HG02852 (cell line): ENCODE measurements at regions not wholly inside any gene's neighbourhood (a gene's known extent, or its start where the extent isn't known, plus 50 kb on each side); places are given as distances from the start of the nearest gene placed in this dataset.
"Not testable (repeated sequence)": the region's sequence is repeated elsewhere in the genome, so short reads cannot be mapped to it uniquely, and the experiment has no call there.

ENCODE experiments used
- ATAC-seq: cut with Tn5 transposase; IDR thresholded peaks from one replicate; pipeline ENCODE4 v1.9.1; 2021; ENCODE audit warnings: mild to moderate bottlenecking, moderate library complexity; ENCODE audit not compliant: unreplicated experiment

DNA sequence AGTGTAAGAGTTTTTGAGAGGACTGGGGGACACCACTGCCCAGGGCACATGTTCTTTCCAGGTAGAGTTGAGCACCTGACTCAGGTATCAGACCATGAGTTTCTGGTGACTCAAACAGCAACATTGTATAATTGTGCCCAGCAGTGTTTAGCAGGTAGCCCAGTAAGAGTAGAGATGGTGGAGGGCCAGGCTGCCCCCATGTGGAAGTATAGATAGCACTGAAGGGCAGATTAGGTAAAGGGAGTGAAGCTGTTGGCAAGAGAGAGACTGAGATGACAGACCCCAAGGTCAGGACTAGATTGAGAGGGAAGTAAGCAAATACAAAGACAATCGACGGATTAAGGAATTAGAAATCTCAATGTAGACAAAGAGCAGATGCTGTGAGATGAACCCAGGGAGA, 74.6 kb downstream of the TRIM42 start:
- ATAC-seq = no peak

DNA sequence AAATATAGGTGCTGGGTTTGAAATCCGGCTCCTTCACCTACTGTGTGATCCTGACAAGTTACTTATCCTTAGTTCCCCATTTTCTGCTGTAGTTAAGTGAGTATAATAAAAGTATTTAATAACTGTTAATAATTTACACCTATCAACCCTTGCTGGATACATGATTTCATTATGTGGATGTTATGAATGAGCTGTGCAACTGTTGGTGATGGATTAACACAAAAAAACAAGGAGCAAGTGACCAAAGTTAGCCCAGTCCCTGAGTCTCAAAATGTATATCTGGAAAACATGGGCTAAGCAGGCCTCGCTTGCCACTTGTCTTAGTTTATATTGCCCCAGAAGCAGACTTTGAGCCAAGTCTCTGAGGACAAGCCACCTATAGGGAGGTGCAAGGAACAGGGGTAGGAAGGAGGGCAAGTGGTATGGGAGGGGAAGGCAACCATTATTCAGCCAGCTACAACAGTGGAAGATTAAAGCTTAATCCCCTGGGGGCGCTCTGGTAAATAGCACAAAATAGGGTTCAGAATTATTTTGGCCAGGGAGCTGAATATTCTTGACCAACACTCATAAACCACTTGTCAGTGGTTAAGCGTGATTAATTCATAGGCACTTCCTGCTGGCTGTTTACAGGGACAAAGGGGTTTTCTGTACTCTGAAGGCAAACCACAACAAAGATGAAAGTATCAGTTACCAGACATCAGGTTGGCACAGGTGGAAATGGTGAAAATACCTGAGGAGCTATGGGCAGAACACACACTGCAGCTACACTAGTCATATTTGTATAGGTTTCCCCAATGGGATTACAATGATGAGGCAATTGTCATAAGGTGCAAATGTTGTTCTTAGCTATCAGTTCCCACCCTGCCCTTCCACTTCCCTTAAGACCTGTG, 76.2 kb downstream of the TRIM42 start:
- no peak for ATAC-seq

DNA sequence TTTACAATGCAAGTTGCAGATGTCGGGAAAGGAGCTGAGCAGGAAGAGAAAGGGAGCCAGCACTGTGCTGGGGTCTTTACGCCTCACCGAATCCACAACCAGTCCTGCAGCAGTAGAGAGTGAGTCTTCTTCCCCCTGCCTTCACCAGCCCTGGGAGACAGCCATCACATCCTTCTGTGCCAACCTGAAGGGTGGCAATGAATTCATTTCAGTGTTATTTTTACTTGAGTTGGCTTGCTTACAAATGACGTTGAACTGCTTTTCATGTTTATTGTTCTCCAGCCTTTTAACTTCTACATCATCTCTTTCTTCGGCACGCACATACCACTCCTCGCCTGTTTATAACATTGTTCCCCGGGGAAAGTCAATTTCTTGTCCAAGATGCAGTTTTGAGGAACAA, 77.1 kb downstream of the TRIM42 start:
- no peak for ATAC-seq

DNA sequence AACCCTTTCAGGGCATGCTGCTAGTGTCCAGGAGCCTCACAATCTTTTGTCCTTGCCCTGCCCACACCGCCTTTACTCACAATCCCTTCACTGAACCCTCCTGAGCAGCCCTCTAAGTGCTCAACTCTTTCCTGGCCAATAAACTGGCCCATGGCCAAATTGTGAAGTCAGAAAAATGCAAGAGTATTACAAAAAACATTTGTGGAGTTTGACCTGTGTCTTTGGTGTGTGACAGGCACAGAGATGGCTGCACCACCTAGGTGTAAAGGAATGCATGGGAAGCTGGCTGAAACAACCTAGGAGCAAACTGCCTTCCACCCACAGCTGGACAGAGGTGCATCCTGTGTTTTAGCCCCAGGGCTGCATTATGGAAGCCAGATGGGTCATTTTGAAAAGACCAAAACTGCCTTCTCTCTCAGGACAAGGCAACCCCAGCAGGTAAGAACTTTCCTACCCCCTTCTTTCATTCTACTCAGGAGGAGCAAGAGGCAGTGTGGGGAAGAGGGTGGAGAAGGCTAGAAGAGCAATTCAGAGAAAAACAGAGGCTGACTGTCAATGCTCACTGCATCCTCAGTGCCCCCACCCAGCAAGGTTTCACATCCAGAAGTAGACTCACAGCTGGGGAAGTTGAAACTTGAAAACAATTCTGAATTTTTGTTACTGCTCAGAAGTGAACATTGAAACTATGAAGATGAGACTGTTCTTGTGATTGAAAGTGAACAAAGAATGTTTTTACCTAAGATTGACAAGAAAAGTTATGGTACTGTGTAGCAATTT, 78.6 kb downstream of the TRIM42 start:
- peak; percentile 86 for ATAC-seq

DNA sequence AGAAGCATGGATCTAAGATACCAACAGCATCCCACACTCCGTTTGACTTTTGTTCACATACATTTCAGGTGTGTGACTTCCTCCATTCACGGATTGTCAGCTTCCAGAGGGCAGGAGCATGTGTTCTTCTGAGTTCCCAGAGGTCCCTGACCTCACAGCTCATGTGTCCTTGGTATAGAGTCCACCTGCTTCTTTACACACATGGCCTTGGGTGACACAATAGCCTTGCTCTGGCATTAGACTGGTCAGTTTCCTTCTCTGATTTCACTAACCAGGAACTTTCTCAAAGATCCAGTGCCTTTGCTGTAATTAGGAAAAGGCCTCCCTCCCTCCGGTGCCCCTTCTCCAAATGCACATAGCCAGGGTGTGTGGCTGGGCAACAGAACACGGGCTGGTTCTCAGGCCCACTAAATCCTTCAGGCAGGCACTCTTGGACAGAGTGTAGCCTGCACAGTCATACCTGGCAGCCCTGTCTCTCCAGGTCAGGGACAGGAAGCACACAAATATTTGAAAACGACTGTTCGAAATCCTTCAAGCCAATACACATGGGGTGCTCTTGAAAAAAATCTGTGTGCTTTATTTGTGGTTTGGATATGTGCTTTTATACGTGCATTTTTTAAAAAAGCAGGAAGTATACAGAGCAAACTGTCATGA, 81.1 kb downstream of the TRIM42 start:
- ATAC-seq = no peak

DNA sequence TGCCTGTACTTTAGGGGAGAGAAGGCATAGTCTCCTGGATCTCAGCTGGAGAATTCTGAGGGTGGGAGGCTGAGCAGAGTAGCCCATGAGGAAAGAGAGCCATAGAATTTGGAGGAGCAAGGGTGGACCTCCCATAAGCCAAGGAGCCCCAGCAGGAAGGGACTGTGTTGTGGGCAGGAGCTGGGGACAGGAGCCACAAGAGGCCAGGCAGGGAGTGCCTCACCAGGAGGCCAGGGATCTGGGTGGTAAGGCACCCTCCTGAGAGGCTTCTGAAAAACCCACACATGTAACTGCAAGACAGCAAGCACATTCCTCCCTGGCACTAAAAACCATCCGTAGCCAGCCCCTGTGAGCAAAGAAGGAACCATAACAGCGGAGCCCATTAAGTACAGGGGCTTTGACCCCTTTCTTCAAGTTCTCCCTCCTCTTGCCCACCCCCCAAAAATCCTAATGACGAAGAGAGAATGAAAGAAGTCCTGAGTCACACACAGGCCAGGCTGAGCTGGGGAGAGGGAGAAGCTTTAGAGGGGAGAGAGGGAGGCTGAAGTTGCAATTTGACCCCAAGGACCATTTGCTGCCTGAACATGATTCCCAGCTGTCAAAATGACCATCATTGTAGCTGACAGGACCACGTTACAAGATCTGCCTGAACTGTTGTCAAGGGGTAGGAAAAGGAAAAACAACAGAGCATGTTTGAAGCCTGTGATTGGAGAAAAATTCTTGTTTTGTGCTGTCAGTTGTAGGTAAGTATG, 82.6 kb downstream of the TRIM42 start:
- ATAC-seq = no peak

DNA sequence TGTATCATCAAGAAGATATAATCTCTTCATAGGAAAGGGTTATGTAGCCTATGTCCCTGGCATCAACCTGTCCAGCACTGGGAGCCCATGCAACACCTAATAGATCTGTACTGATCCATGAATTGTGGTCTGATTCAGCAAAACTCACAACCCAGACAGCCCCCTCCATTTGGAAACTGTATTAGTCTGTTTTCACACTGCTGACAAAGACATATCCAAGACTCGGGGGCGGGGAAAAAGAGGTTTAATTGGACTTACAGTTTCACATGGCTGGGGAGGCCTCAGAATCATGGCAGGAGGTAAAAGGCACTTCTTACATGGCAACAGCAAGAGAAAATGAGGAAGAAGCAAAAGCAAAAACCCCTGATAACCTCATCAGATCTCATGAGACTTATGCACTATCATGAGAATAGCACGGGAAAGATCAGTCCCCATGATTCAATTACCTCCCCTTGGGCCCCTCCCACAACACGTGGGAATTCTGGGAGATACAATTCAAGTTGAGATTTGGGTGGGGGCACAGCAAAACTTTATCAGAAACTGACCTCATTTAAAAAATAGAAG, 83.3 kb downstream of the TRIM42 start:
- no peak for ATAC-seq

DNA sequence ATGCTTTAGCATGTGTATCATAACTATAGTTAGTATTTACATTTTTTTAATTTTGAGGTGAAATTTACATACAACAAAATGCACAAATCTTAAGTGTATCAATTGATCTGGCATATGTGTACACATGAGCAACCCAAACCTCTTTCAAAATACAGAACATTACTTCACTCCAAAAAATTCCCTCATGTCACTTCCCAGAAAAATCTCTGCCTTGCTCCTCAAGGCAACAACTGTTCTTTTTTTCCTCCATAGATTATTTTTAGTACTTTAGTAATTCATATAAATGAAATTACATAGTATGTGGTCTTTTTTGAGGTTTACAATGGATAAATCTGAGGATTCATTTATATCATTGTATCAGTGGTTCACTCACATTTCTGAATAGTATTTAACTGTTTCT, 84.9 kb downstream of the TRIM42 start:
- no peak for ATAC-seq

DNA sequence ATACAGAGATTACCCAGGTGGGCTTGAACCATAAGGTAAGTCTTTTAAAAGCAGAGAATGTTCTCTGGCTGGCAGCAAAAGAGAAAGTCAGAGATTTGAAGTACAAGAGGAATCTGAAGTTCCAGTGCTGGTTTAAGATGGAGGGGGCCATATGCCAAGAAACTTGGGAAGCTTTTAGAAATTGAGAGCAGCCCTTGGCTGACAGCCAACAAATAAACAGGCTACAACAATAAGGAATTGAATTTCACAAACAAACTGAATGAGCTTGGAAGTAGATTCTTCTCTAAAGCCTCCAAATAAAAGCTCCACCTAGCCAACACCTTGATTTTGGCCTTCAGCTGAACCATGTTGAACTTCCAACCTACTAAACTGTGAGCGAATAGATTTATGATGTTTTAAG, 85.7 kb downstream of the TRIM42 start:
- ATAC-seq = no peak

DNA sequence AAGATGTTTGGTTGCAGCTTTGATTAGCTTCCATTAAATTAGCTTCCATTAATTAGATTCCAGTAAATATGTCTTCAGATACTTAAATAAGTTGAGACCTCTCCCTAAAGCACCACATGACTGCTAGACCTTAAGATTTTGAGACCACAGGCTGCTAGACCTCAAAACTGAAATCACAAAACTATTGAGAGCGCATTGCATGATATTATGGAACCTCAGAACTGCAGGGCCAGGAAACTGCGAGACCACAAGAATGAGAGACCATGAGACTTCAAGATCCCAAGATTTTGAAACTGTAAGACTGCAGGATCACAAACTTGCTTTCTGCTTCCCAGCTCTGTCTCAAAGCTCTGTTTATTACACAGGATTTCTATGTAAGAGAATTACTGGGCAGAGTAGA, 87.4 kb downstream of the TRIM42 start:
- no peak for ATAC-seq

DNA sequence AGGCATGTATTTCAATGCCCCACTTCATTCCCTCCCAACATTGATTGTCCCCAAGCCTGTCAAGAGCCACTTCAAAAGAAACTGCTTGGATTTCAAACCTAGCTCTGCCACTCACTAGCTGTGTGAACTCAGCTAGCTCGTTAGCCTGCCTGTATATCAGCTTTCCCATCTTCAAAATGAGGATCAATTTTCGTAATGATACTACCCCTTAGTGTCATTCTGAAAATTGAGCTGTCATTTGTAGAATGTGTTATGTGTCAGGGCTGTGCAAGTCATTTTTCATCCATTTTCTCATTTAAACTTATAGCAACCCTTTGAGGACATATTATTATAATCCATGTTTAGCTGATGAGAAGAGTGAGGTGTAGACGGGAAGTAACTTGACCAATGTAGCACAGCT, 88.6 kb downstream of the TRIM42 start:
- ATAC-seq = peak; percentile 65

DNA sequence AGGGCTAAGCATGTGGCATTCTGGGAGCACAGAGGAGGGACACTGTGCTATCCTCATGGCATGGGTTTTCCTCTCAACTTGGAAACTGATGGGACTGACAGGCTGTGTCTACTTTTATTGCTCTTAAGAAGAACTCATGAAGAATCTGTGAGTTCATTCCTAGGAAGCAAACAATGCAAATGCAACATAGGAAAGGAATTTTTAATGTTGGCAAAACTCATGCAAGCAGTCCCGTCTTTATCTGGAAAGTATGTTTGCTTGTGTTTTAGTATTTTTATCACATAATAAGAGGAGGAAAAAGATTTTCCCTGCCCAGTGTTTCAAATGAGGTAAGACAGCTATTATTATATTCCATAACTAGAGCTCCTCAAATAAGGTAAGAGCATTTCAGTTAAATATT, 89.7 kb downstream of the TRIM42 start:
- ATAC-seq = no peak

DNA sequence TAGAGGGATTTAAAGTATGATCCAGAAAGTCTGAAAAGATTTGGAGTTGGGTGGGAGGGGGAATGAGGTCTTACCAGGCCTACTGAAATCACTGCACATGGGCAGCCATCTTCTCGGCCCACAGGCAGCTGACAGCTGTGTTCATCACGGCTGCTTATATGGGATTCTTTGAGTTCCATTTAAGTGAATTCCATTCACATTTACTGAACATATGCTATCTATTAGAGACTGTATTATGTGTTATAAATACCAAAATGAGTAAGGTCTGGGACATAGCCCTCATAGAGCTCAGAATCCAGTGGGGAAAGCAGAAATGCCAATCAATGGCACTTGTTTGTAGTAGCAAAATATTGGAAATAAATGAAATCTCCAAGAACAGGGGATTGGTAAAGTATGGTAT, 91.1 kb downstream of the TRIM42 start:
- no peak for ATAC-seq

DNA sequence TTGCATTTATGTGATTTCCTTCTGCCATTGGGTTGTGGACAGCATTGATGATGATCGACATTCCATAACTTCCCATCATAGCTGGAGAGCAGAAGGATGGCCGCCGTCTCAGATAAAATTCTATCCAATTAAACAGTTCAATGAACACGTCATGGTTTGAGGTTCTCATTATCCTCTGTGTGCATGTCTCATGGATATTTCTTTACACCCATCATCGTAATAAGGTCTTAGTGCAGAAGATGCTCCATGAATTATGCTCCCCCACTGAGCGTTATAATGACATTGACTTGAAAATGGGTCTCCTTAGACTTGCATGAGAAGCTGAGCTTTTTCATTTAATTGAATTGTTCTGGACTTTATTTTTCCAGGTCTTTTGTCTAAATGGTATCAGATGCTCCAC, 92.1 kb downstream of the TRIM42 start:
- no peak for ATAC-seq

DNA sequence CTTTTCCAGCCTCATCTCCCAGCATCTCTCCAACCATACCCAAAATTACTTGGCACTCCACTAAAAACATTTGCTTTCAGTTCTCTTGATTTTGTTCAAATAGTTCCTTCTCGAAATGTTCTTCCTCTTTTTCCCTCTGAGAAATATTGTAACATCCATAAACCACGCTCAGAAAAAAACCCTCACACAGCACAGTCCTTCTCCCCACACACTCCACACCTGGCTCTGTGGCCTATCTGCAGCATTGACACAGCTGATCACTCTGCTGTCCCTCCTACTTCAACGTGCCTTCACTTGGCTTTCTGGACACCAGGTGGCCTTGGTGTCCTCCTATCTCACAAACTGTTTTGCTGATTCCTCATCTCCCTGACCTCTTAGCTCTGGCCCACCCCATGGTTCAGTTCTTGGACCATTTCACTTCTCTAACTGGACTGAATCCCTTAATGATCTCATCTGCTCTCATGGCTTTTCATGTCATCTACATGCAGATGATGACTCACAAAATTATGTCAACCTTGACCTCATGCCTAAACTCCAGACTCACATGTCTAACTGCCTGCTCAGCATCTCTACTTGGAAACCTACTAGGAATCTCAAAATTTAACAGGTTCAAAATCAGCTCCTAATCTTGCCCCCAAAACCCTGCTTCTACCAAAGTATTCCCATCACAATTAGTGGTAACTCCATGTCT, 93.3 kb downstream of the TRIM42 start:
- ATAC-seq = no peak

DNA sequence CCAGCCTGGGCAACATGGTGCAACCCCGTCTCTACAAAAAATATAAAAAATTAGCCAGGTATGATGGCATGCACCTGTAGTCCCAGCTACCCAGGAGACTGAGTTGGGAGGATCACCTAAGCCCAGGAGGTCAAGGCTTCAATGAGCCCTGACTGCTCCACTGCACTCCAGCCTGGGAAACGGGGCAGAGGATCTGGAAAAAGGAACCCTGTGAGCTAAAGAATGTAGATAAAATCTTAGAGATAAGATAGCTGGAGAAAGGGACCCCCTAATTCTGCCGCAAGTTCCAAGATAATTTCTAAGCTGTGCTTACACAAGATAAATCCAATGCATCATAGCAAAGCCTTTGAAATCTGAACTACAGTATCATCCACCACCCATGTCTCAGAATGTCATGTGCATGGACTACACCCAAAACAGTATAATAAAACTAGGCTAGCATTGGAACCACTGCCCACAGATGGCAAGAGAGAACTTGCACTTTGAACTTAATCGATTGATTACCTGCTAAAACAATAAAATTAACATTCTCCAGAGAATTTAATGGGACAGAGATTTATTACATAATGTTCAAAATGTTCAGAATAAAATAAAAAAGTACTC, 99.9 kb downstream of the TRIM42 start:
- ATAC-seq = no peak

DNA sequence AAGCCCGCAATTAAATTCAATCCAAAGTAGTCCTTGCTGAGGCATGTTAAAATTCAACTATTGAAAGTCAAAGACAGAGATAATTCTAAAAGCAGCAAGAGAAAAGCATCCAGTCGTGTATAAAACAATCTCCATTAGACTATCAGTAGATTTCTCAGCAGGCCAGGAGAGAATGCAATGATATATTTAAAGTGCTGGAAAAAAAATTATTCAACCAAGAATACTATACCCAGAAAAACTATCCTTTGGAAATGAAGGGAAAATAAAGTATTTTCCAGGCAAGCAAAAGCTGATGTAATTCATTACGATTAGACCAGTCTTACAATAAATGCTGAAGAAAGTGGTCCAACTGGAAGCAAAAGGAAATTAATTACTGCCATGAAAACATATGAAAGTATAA, 113.5 kb downstream of the TRIM42 start:
- ATAC-seq = no peak

DNA sequence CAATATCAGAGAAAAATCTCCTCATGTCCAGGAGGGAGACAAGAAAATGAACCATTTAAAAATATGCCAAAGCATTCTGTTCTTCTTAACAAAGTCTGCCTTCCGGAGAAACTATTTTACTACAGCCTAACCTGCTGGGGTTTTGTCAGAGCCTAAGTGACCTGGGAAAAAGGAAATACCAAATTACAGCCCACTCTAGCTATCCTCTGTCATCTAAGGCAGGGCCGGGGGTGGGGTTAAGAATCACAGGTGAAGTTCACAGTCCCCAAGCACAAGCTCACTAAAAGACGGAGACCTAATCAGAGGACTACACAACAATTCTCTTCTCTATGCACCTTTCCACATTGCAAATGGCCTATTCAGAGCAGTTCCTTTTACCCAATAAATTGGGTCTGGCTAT, 116.6 kb downstream of the TRIM42 start:
- no peak for ATAC-seq

DNA sequence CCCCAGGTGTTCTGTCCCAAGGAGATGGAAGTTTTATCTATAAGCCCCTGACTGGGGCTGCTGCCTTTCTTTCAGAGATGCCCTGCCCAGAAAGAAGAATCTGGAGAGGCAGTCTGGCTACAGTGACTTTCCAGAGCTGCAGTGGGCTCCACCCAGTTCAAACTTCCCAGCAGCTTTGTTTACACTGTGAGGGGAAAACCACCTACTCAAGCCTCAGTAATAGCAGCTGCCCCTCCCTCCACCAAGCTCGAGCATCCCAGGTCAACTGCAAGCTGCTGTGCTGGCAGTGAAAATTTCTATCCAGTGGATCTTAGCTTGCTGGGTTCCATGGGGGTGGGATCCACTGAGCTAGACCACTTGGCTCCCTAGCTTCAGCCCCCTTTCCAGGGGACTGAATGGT, 125.0 kb downstream of the TRIM42 start:
- ATAC-seq = not testable (repeated sequence)

DNA sequence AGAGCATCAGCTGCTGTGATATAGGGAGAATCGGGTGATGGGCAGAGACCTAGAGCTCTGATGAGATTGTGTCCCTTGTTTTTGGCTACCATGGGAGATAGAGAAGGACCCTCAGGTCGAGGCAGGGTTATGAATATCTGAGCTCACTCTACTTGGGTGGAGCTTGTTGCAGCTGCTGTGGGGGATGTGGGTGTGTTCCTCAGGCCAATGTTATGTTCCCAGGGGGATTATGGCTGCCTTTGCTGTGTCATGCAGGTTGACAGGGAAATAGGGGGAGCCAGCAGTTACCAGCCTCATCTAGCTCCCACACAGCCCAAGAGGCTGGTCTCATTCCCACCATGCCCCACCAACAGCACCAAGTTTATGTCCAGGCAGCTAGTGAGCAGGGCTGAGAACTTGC, 131.5 kb downstream of the TRIM42 start:
- ATAC-seq = no peak
